Retinal pigment epithelial cell (primary cell): ENCODE measurements at regions not wholly inside any gene's neighbourhood (a gene's known extent, or its start where the extent isn't known, plus 50 kb on each side); places are given as distances from the start of the nearest gene placed in this dataset.

Experiments
- DNase-seq: peaks from one replicate; pipeline ENCODE4 v3.0.0-alpha.2; 2010; ENCODE audit warnings: low read depth
- H3K4me3 ChIP-seq: 2 replicates; pipeline ENCODE4 v1.5.1; 2011; ENCODE audit warnings: mild to moderate bottlenecking, low read length, control low read depth, moderate library complexity
- CTCF ChIP-seq: conservative IDR thresholded peaks from 2 replicates; pipeline ENCODE4 v1.5.1; 2011; ENCODE audit warnings: low read depth, low read length, control low read depth, inconsistent platforms

- no peak overlapping the region for H3K4me3 ChIP-seq
- DNase-seq = no peak
- no peak for TF ChIP-seq CTCF
Observed at GRCh38 chr6:94227741-94228140, 808.4 kb upstream of the EPHA7 start.

- no peak overlapping the region for H3K4me3 ChIP-seq
- TF ChIP-seq CTCF = no peak
- DNase-seq = peak; percentile 63
Observed at GRCh38 chr6:94217836-94218235, 798.5 kb upstream of the EPHA7 start.

- DNase-seq = no peak
- H3K4me3 ChIP-seq = no peak overlapping the region
- TF ChIP-seq CTCF = no peak
Observed at GRCh38 chr6:94215552-94215951, 796.2 kb upstream of the EPHA7 start.

- no peak overlapping the region for H3K4me3 ChIP-seq
- no peak for DNase-seq
- no peak for TF ChIP-seq CTCF
Observed at GRCh38 chr6:94213226-94213625, 793.9 kb upstream of the EPHA7 start.

GRCh38 chr6:94196891-94197290 lies 777.5 kb upstream of the EPHA7 start:
- no peak overlapping the region for H3K4me3 ChIP-seq
- DNase-seq = no peak
- TF ChIP-seq CTCF = no peak

- TF ChIP-seq CTCF = no peak
- DNase-seq = no peak
- H3K4me3 ChIP-seq = no peak overlapping the region
Observed at GRCh38 chr6:94190030-94190429, 770.7 kb upstream of the EPHA7 start.

GRCh38 chr6:94184666-94185464 lies 765.5 kb upstream of the EPHA7 start:
- no peak for DNase-seq
- H3K4me3 ChIP-seq = no peak overlapping the region
- TF ChIP-seq CTCF = no peak
